Sigmoid colon (tissue), 6 donors: ENCODE measurements at regions not wholly inside any gene's neighbourhood (a gene's known extent, or its start where the extent isn't known, plus 50 kb on each side); places are given as distances from the start of the nearest gene placed in this dataset.

Source experiments
- DNase-seq: peaks from one replicate; pipeline ENCODE4 v3.0.0-alpha.2; 2019
- H3K27ac ChIP-seq, 4 donors: fragments of 200-600 bp; sonication (generic); one replicate each; pipeline ENCODE4 v1.5.1; 2016 to 2019; ENCODE audit warnings: mild to moderate bottlenecking in 1 of 4
- H3K27me3 ChIP-seq, 3 donors: fragments of 200-600 bp; sonication (generic); one replicate each; pipeline ENCODE4 v1.5.1; 2019; ENCODE audit warnings: mild to moderate bottlenecking in 1 of 3
- H3K36me3 ChIP-seq, 4 donors: fragments of 200-600 bp; sonication (generic); one replicate each; pipeline ENCODE4 v1.5.1; 2016 to 2019
- H3K4me1 ChIP-seq, 4 donors: fragments of 200-600 bp; sonication (generic); one replicate each; pipeline ENCODE4 v1.5.1; 2017 to 2019
- H3K4me3 ChIP-seq, 4 donors: fragments of 200-600 bp; sonication (generic); one replicate each; pipeline ENCODE4 v1.5.1; 2017 to 2019; ENCODE audit warnings: mild to moderate bottlenecking in 2 of 4, moderate library complexity in 1 of 4
- H3K9me3 ChIP-seq, 4 donors: fragments of 200-600 bp in 3 of 4; sonication (generic) in 3 of 4; one replicate each; pipeline versions ENCODE4 v1.5.1 to v1.6.1; 2013 to 2019
- EP300 ChIP-seq, 4 donors: sonication (generic); formaldehyde crosslinking; IDR thresholded peaks; one replicate each; pipeline ENCODE4 v1.6.1; 2017; ENCODE audit warnings: antibody characterized with exemption in 4 of 4
- POLR2A ChIP-seq, 2 donors: fragments of 450-650 bp; IDR thresholded peaks; one replicate each; pipeline ENCODE4 v1.6.1; 2016; ENCODE audit warnings: antibody characterized with exemption in 2 of 2, mild to moderate bottlenecking in 2 of 2, moderate library complexity in 2 of 2
- POLR2AphosphoS5 ChIP-seq, 4 donors: sonication (generic); formaldehyde crosslinking; IDR thresholded peaks; one replicate each; pipeline ENCODE4 v1.6.1; 2017; ENCODE audit warnings: antibody characterized with exemption in 4 of 4
- WGBS, 2 donors: extraction: QIAGEN DNeasy Blood & Tissue Kit; methylation state at CpG; one replicate each; pipeline ENCODE4 v1.1.7; 2013; 5-methylcytosine and 5-hydroxymethylcytosine counted together
- intact Hi-C: fragments of 100-400 bp; cut with DNase I; formaldehyde crosslinking; loops from one replicate; pipeline ENCODE4 v1.15.1; 2023
- TF ChIP-seq, protein P1 (sequence below), 4 experiments: fragments of 450-650 bp in 3 of 4; fragments of 200-600 bp in 1 of 4; IDR thresholded peaks; one replicate each; pipeline ENCODE4 v1.5.1; 2016 to 2019; ENCODE audit warnings: antibody characterized with exemption in 4 of 4, mild to moderate bottlenecking in 3 of 4, moderate library complexity in 2 of 4
- donor health status: healthy with polysubstance abuse.
- donor health status: healthy.

- Histone ChIP-seq H3K27me3 (no peaks in the 10 kb centered on the region), H3K27ac (no peak overlapping the region), H3K4me1 (no peaks in the 10 kb centered on the region), H3K4me3 (no peak overlapping the region), H3K36me3 (no peaks in the 10 kb centered on the region), H3K9me3 (no peaks in the 10 kb centered on the region)
- TF ChIP-seq POLR2AphosphoS5 (IDR thresholded peaks at IDR 0.05) (no peak), EP300 (IDR thresholded peaks at IDR 0.05) (no peak)
- TF ChIP-seq, protein P1, sequence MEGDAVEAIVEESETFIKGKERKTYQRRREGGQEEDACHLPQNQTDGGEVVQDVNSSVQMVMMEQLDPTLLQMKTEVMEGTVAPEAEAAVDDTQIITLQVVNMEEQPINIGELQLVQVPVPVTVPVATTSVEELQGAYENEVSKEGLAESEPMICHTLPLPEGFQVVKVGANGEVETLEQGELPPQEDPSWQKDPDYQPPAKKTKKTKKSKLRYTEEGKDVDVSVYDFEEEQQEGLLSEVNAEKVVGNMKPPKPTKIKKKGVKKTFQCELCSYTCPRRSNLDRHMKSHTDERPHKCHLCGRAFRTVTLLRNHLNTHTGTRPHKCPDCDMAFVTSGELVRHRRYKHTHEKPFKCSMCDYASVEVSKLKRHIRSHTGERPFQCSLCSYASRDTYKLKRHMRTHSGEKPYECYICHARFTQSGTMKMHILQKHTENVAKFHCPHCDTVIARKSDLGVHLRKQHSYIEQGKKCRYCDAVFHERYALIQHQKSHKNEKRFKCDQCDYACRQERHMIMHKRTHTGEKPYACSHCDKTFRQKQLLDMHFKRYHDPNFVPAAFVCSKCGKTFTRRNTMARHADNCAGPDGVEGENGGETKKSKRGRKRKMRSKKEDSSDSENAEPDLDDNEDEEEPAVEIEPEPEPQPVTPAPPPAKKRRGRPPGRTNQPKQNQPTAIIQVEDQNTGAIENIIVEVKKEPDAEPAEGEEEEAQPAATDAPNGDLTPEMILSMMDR (IDR thresholded peaks at IDR 0.05), result no peak
- 47 to 54% methylated on average over 2 of the region's 2 CpGs for WGBS, 2 donors
- intact Hi-C loops, result no loop called here
- DNase-seq, result no peak
Observed at GRCh38 chr6:25026723-25027122, 91.0 kb upstream of the RIPOR2 start.

DNA sequence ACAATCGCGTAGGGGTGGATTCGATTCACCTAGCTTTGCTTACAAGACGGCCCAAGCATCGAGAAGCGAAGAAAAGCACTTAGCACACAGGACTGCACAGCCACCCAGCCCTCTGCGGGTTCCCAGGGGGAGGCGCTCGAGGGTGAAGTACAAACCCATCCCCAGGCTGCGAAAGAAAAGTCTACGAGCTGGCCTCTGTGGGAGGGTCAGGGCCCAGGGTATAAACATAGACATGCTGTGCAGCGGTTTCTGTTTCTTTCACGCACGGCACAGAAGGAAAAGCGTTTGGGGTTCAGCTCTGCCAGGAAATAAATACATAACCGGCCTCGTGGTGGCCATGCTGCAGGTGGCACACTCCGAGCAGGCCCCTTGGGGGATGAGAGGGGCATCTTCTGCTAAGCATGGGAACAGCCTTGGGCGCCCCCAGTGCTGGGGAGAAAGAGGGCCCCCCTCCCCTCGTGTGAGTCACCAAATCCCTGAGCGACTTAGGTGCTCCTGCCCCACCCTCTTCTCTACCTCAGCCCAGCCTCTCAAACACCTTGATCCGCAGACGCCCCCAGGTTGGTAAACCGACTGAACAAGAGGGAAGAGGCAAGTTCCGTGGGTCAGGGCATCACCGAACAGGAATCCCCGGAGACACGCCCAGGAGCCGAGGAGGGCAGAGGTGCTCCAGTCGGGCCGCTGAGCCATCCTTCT lies 91.6 kb upstream of the RIPOR2 start:
- Histone ChIP-seq H3K4me3 (no peak overlapping the region), H3K4me1 (no peaks in the 10 kb centered on the region), H3K27ac (no peak overlapping the region), H3K9me3 (no peaks in the 10 kb centered on the region), H3K36me3 (no peaks in the 10 kb centered on the region), H3K27me3 (no peaks in the 10 kb centered on the region)
- no peak for DNase-seq
- TF ChIP-seq POLR2AphosphoS5 (IDR thresholded peaks at IDR 0.05), result no peak
- TF ChIP-seq POLR2A (IDR thresholded peaks at IDR 0.05), result no peak
- intact Hi-C loops, result no loop called here
- 53 to 84% methylated on average over 31 of the region's 31 CpGs for WGBS, 2 donors

- Histone ChIP-seq H3K9me3 (no peaks in the 10 kb centered on the region), H3K27me3 (no peaks in the 10 kb centered on the region), H3K4me3 (no peak overlapping the region), H3K36me3 (no peaks in the 10 kb centered on the region), H3K27ac (no peak overlapping the region), H3K4me1 (no peaks in the 10 kb centered on the region)
- no peak for DNase-seq
- intact Hi-C loops, result no loop called here
- TF ChIP-seq EP300 (IDR thresholded peaks at IDR 0.05) (no peak), POLR2AphosphoS5 (IDR thresholded peaks at IDR 0.05) (no peak), POLR2A (IDR thresholded peaks at IDR 0.05) (no peak)
- TF ChIP-seq, protein P1 (IDR thresholded peaks at IDR 0.05), result no peak
- WGBS, 2 donors, result 92 to 95% methylated on average over 1 of the region's 1 CpG
Observed at GRCh38 chr6:25028328-25028727, 92.6 kb upstream of the RIPOR2 start.

- Histone ChIP-seq H3K4me3 (no peak overlapping the region), H3K36me3 (no peaks in the 10 kb centered on the region), H3K27me3 (no peaks in the 10 kb centered on the region), H3K4me1 (peaks cover 0 to 5% (median 0%) of the 10 kb centered on the region in 4 donors), H3K9me3 (no peaks in the 10 kb centered on the region), H3K27ac (no peak overlapping the region)
- WGBS, 2 donors, result 85 to 95% methylated on average over 8 of the region's 8 CpGs
- intact Hi-C loops, result no loop called here
- no peak for DNase-seq
- TF ChIP-seq POLR2A (IDR thresholded peaks at IDR 0.05), result no peak
Observed at GRCh38 chr6:25032934-25033333, 97.2 kb upstream of the RIPOR2 start.

- Histone ChIP-seq H3K27me3 (no peaks in the 10 kb centered on the region), H3K4me3 (peak overlapping the region in 2 of 4 donors; percentile 5), H3K36me3 (no peaks in the 10 kb centered on the region), H3K27ac (peak overlapping the region in 1 of 4 donors; percentile 1), H3K9me3 (no peaks in the 10 kb centered on the region), H3K4me1 (peaks cover 0 to 5% (median 0%) of the 10 kb centered on the region in 4 donors)
- no peak for DNase-seq
- TF ChIP-seq POLR2A (IDR thresholded peaks at IDR 0.05) (no peak), EP300 (IDR thresholded peaks at IDR 0.05) (no peak)
- intact Hi-C loops, result no loop called here
- 8 to 17% methylated on average over 3 of the region's 3 CpGs for WGBS, 2 donors
Observed at GRCh38 chr6:25034431-25034921, 98.7 kb upstream of the RIPOR2 start.

- WGBS, 2 donors, result 36 to 57% methylated on average over 3 of the region's 3 CpGs
- H3K27me3 ChIP-seq, result no peaks in the 10 kb centered on the region
- peaks cover 0 to 5% (median 0%) of the 10 kb centered on the region in 4 donors for H3K4me1 ChIP-seq
- H3K36me3 ChIP-seq, result no peaks in the 10 kb centered on the region
- H3K27ac ChIP-seq, result peak overlapping the region in 1 of 4 donors; percentile 1
- TF ChIP-seq EP300 (IDR thresholded peaks at IDR 0.05) (no peak), POLR2A (IDR thresholded peaks at IDR 0.05) (no peak), POLR2AphosphoS5 (IDR thresholded peaks at IDR 0.05) (no peak)
- no peak overlapping the region for H3K4me3 ChIP-seq
- intact Hi-C loops, result no loop called here
- DNase-seq, result no peak
- H3K9me3 ChIP-seq, result no peaks in the 10 kb centered on the region
Observed at GRCh38 chr6:25035174-25035511, 99.4 kb upstream of the RIPOR2 start.
